K562 (cell line): ENCODE measurements at regions not wholly inside any gene's neighbourhood (a gene's known extent, or its start where the extent isn't known, plus 50 kb on each side); places are given as distances from the start of the nearest gene placed in this dataset.

Source experiments
- BCOR ChIP-seq: fragments of 450-650 bp; IDR thresholded peaks from 2 replicates; pipeline ENCODE4 v1.6.1; 2016
- BRF1 ChIP-seq: IDR thresholded peaks from 3 replicates; pipeline ENCODE4 v1.6.1; 2011; ENCODE audit warnings: borderline replicate concordance, mild to moderate bottlenecking; ENCODE audit not compliant: insufficient read length; ENCODE audit errors: extremely low read depth
- CBFB ChIP-seq: sonication (generic); formaldehyde crosslinking; IDR thresholded peaks from 2 replicates; pipeline ENCODE4 v1.4.0; 2020; ENCODE audit warnings: mild to moderate bottlenecking, missing genetic modification reagents
- ELK1 ChIP-seq: sonication (generic); formaldehyde crosslinking; IDR thresholded peaks from 2 replicates; pipeline ENCODE4 v1.8.1; 2022; ENCODE audit warnings: missing genetic modification reagents
- ESRRB ChIP-seq: fragments of 250-450 bp; sonication (Bioruptor Pico); IDR thresholded peaks from 2 replicates; pipeline ENCODE4 v1.5.0; 2020; ENCODE audit warnings: mild to moderate bottlenecking, moderate library complexity, borderline replicate concordance
- HBP1 ChIP-seq: fragments of 450-650 bp; formaldehyde crosslinking; IDR thresholded peaks from 2 replicates; pipeline ENCODE4 v1.4.0; 2022; ENCODE audit warnings: missing genetic modification characterization
- HCFC1 ChIP-seq: IDR thresholded peaks from 2 replicates; pipeline ENCODE4 v1.6.1; 2012; ENCODE audit warnings: low read depth, low read length, improper control_type of control experiment
- ILK ChIP-seq: fragments of 450-650 bp; IDR thresholded peaks from 2 replicates; pipeline ENCODE4 v1.6.1; 2016; ENCODE audit warnings: missing genetic modification characterization, low read depth, mild to moderate bottlenecking, missing compliant biosample characterization, moderate library complexity, borderline replicate concordance
- LARP7 ChIP-seq: fragments of 450-650 bp; IDR thresholded peaks from 2 replicates; pipeline ENCODE4 v1.6.1; 2016
- MCM5 ChIP-seq: fragments of 450-650 bp; IDR thresholded peaks from 2 replicates; pipeline ENCODE4 v1.6.1; 2016; ENCODE audit warnings: low read depth
- MTA3 ChIP-seq: fragments of 450-650 bp; formaldehyde crosslinking; IDR thresholded peaks from 2 replicates; pipeline ENCODE4 v1.6.1; 2017; ENCODE audit warnings: mild to moderate bottlenecking, borderline replicate concordance
- NBN ChIP-seq: fragments of 450-650 bp; IDR thresholded peaks from 2 replicates; pipeline ENCODE4 v1.6.1; 2016; ENCODE audit warnings: low read depth, mild to moderate bottlenecking
- POLR2G ChIP-seq: fragments of 200-400 bp; formaldehyde crosslinking; IDR thresholded peaks from 2 replicates; pipeline ENCODE4 v1.6.1; 2017; ENCODE audit warnings: low read depth, mild to moderate bottlenecking, antibody characterized with exemption, low read length, moderate library complexity
- RBM22 ChIP-seq: fragments of 200-400 bp; formaldehyde crosslinking; IDR thresholded peaks from 2 replicates; pipeline ENCODE4 v1.6.1; 2018; ENCODE audit warnings: low read length, low read depth; ENCODE audit not compliant: poor library complexity, severe bottlenecking
- SP2 ChIP-seq: IDR thresholded peaks from 2 replicates; pipeline ENCODE4 v1.6.1; 2011; ENCODE audit warnings: mild to moderate bottlenecking, low read depth, low read length, moderate library complexity; ENCODE audit not compliant: poor library complexity, severe bottlenecking; ENCODE audit errors: extremely low read depth
- TAF1 ChIP-seq: IDR thresholded peaks from 2 replicates; pipeline ENCODE4 v1.6.1; 2011; ENCODE audit warnings: mild to moderate bottlenecking, low read length, moderate library complexity; ENCODE audit not compliant: insufficient read depth, control insufficient read depth, severe bottlenecking; ENCODE audit errors: extremely low read depth
- U2AF2 ChIP-seq: fragments of 200-400 bp; formaldehyde crosslinking; optimal IDR thresholded peaks from 2 replicates; pipeline ENCODE3; 2017; ENCODE audit warnings: low read depth, mild to moderate bottlenecking, low read length
- ZBED1 ChIP-seq: IDR thresholded peaks from 2 replicates; pipeline ENCODE4 v1.6.1; 2014
- ZBTB5 ChIP-seq: fragments of 450-650 bp; IDR thresholded peaks from 2 replicates; pipeline ENCODE4 v1.6.1; 2017; ENCODE audit warnings: antibody characterized with exemption
- ZBTB8A ChIP-seq: fragments of 450-650 bp; IDR thresholded peaks from 2 replicates; pipeline ENCODE4 v1.6.1; 2018; ENCODE audit warnings: mild to moderate bottlenecking, moderate library complexity; ENCODE audit not compliant: partially characterized antibody
- ZNF212 ChIP-seq: fragments of 450-650 bp; formaldehyde crosslinking; IDR thresholded peaks from 2 replicates; pipeline ENCODE4 v1.4.0; 2020; ENCODE audit warnings: mild to moderate bottlenecking
- ZNF507 ChIP-seq: conservative IDR thresholded peaks from 2 replicates; pipeline ENCODE4 v1.6.1; 2017; ENCODE audit warnings: missing genetic modification characterization, missing compliant biosample characterization
- ZSCAN29 ChIP-seq: fragments of 450-650 bp; IDR thresholded peaks from 2 replicates; pipeline ENCODE4 v1.6.1; 2017
- TF ChIP-seq, protein P1 (sequence below), 2 experiments: IDR thresholded peaks; 2 replicates each; pipeline ENCODE4 v1.6.1; 2012; ENCODE audit warnings: improper control_type of control experiment in 2 of 2, low read depth in 2 of 2, low read length in 2 of 2, borderline replicate concordance in 1 of 2

- no peak for TF ChIP-seq ZSCAN29
- TF ChIP-seq ZBED1: no peak
- TF ChIP-seq, protein P1, sequence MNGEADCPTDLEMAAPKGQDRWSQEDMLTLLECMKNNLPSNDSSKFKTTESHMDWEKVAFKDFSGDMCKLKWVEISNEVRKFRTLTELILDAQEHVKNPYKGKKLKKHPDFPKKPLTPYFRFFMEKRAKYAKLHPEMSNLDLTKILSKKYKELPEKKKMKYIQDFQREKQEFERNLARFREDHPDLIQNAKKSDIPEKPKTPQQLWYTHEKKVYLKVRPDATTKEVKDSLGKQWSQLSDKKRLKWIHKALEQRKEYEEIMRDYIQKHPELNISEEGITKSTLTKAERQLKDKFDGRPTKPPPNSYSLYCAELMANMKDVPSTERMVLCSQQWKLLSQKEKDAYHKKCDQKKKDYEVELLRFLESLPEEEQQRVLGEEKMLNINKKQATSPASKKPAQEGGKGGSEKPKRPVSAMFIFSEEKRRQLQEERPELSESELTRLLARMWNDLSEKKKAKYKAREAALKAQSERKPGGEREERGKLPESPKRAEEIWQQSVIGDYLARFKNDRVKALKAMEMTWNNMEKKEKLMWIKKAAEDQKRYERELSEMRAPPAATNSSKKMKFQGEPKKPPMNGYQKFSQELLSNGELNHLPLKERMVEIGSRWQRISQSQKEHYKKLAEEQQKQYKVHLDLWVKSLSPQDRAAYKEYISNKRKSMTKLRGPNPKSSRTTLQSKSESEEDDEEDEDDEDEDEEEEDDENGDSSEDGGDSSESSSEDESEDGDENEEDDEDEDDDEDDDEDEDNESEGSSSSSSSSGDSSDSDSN (IDR thresholded peaks at IDR 0.05; ENCODE audit: borderline replicate concordance in 1 of 2, low read depth in 2 of 2, low read length in 2 of 2): no peak
- TF ChIP-seq TAF1: no peak
- TF ChIP-seq HCFC1: no peak
- TF ChIP-seq BRF1: no peak
- TF ChIP-seq RBM22: no peak
- no peak for TF ChIP-seq MCM5
- TF ChIP-seq CBFB (CRISPR knock-in tag): no peak
- 0 out of 2 replicates have a peak, but pooled peaks have one; percentile 27 for TF ChIP-seq ZBTB5
- no peak for TF ChIP-seq NBN
- no peak for TF ChIP-seq BCOR
- no peak for TF ChIP-seq ZNF212
- TF ChIP-seq ZBTB8A: no peak
- no peak for TF ChIP-seq MTA3
- TF ChIP-seq HBP1 (CRISPR knock-in tag): no peak
- TF ChIP-seq ESRRB (CRISPR knock-in tag): no peak
- no peak for TF ChIP-seq SP2
- no peak for TF ChIP-seq ZNF507 (tag)
- TF ChIP-seq POLR2G: no peak
- TF ChIP-seq ILK (tag): no peak
- TF ChIP-seq LARP7: no peak
- no peak for TF ChIP-seq U2AF2
- TF ChIP-seq ELK1: no peak
Observed at GRCh38 chr10:80751940-80752339, 214.2 kb downstream of the SH2D4B start (continued).
